ENCODE measurements at regions not wholly inside any gene's neighbourhood (a gene's known extent, or its start where the extent isn't known, plus 50 kb on each side); places are given as distances from the start of the nearest gene placed in this dataset.
"Not testable (repeated sequence)": the region's sequence is repeated elsewhere in the genome, so short reads cannot be mapped to it uniquely, and the experiment has no call there.

GRCh38 chr7:84733976-84734375 lies 452.9 kb downstream of the SEMA3D start:
- not testable (repeated sequence) for TF ChIP-seq POLR2A (IDR thresholded peaks at IDR 0.05; ENCODE audit: low read length); GATA1 (IDR thresholded peaks at IDR 0.05; ENCODE audit: low read depth, low read length)
